Thymus (tissue), 11 donors: ENCODE measurements at regions not wholly inside any gene's neighbourhood (a gene's known extent, or its start where the extent isn't known, plus 50 kb on each side); places are given as distances from the start of the nearest gene placed in this dataset.

Source experiments
- DNase-seq, 9 donors: peaks; one replicate each; pipeline ENCODE4 v3.0.0-alpha.2; 2013; ENCODE audit warnings: low spot score in 9 of 9, low read depth in 6 of 9, missing footprints in 1 of 9
- H3K27ac ChIP-seq, 2 donors: one replicate each; pipeline ENCODE4 v1.5.1; 2013; ENCODE audit warnings: control low read depth in 1 of 2, low read depth in 1 of 2, low read length in 1 of 2, mild to moderate bottlenecking in 1 of 2, moderate library complexity in 1 of 2
- H3K27me3 ChIP-seq, 2 donors: one replicate each; pipeline ENCODE4 v1.5.1; 2013; ENCODE audit warnings: low read length in 1 of 2; ENCODE audit not compliant: control insufficient read depth in 2 of 2, insufficient read depth in 1 of 2
- H3K36me3 ChIP-seq, 2 donors: one replicate each; pipeline ENCODE4 v1.5.1; 2013; ENCODE audit warnings: low read length in 1 of 2, mild to moderate bottlenecking in 1 of 2, moderate library complexity in 1 of 2; ENCODE audit not compliant: control insufficient read depth in 2 of 2, insufficient read depth in 2 of 2
- H3K4me1 ChIP-seq, 2 donors: one replicate each; pipeline ENCODE4 v1.5.1; 2013; ENCODE audit warnings: low read length in 2 of 2; ENCODE audit not compliant: control insufficient read depth in 2 of 2, insufficient read depth in 2 of 2
- H3K4me3 ChIP-seq, 2 donors: one replicate each; pipeline ENCODE4 v1.5.1; 2013; ENCODE audit warnings: low read length in 2 of 2, control low read depth in 1 of 2, mild to moderate bottlenecking in 1 of 2
- H3K9me3 ChIP-seq, 2 donors: one replicate each; pipeline ENCODE4 v1.5.1; 2013; ENCODE audit warnings: low read length in 1 of 2, mild to moderate bottlenecking in 1 of 2; ENCODE audit not compliant: control insufficient read depth in 2 of 2, insufficient read depth in 1 of 2
- WGBS: extraction: QIAGEN DNeasy Blood & Tissue Kit; methylation state at CpG from one replicate; pipeline ENCODE4 v1.1.7; 2013; 5-methylcytosine and 5-hydroxymethylcytosine counted together
- donor health status: healthy.

DNA sequence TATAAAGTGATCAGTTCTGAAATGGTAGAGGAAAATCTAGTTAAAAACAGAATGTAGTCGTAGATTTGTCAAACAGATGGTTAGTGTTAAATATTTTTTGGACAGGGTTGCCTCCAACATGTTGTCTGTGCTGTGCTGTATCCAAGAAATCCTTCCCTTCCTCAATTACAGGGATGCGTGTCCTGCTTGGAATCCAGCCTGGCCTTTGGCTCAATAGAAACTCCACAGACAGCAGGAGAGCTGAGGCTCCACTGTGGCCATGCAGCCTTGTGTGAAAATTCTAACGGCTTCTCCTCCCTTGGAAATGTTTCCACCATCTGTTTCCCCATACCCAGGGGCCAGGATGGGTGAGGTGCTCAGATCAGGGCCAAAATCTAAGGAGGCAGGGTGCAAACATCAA, 67.7 kb upstream of the USP29 start:
- Histone ChIP-seq H3K27me3 (no peaks in the 10 kb centered on the region), H3K9me3 (peaks cover 0 to 7% of the 10 kb centered on the region in 2 donors), H3K27ac (no peak overlapping the region), H3K36me3 (no peaks in the 10 kb centered on the region), H3K4me3 (no peak overlapping the region), H3K4me1 (no peaks in the 10 kb centered on the region)
- DNase-seq, result no peak
- 75% methylated on average over 3 of the region's 3 CpGs for WGBS

DNA sequence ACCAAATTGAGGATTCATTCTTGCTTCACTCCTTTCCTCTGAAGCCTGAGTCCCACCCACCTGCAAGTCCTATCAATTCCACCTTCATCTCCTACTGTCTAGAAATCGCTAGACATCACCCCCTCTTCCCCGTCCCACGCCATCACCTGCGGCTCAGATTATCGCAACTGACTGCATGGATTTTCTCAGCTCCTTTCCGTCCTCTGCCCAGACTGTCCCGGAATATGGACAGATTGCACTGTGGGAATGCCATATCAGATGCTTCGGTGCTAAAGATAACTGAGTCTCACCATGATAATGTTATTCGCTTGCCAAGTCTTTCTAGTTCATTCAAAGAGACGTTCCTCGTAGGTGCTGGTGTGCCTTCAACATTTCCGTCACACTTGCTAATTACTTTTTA, 66.4 kb upstream of the USP29 start:
- Histone ChIP-seq H3K27ac (no peak overlapping the region), H3K27me3 (no peaks in the 10 kb centered on the region), H3K9me3 (peaks cover 0 to 5% of the 10 kb centered on the region in 2 donors), H3K36me3 (no peaks in the 10 kb centered on the region), H3K4me3 (no peak overlapping the region), H3K4me1 (no peaks in the 10 kb centered on the region)
- no peak for DNase-seq
- WGBS, result 94% methylated on average over 12 of the region's 12 CpGs

DNA sequence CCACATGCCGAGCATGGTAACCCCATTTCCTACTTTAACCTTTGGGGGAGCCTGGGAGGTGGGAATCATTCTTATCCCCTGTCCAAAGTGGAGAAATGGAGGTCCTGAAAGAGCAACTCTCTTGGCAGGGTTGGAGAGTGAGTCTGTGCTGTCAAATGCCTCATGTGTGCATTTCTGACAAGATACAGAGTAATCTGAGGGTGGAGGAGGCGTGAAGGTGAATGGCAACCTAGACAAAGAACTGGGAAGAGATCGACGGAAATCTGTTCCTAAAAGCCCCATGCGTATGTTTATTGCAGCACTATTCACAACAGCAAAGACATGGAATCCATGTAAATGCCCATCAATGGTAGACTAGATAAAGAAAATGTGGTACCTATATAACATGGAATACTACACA, 63.8 kb upstream of the USP29 start:
- no peak for DNase-seq
- H3K4me3 ChIP-seq, result no peak overlapping the region
- no peaks in the 10 kb centered on the region for H3K4me1 ChIP-seq
- no peak overlapping the region for H3K27ac ChIP-seq
- peaks cover 0 to 6% of the 10 kb centered on the region in 2 donors for H3K9me3 ChIP-seq
- WGBS, result 96% methylated on average over 5 of the region's 5 CpGs
- no peaks in the 10 kb centered on the region for H3K36me3 ChIP-seq
- H3K27me3 ChIP-seq, result no peaks in the 10 kb centered on the region

GRCh38 chr19:57057036-57057686, 62.6 kb upstream of the USP29 start:
- no peaks in the 10 kb centered on the region for H3K4me1 ChIP-seq
- no peak for DNase-seq
- peaks cover 0 to 6% of the 10 kb centered on the region in 2 donors for H3K9me3 ChIP-seq
- 81% methylated on average over 16 of the region's 16 CpGs for WGBS
- H3K36me3 ChIP-seq, result no peaks in the 10 kb centered on the region
- no peak overlapping the region for H3K4me3 ChIP-seq
- H3K27ac ChIP-seq, result no peak overlapping the region
- H3K27me3 ChIP-seq, result no peaks in the 10 kb centered on the region

DNA sequence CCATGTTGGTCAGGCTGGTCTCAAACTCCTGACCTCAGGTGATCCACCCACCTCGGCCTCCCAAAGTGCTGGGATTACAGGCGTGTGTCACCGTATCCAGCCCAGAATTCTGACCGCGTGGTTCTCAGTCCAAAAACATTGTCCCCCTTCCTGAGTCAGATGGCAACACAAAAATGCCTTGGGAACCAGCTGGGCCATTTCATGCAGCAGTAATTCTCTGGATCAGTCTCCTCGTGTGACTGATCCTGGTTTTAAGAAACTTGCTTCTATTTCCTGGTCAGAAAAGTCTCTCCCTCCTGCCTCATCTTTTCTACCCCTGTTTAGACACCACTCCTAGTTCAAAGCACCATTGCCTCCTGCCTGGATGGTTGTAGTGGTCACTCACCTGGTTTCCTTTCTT, 60.9 kb upstream of the USP29 start:
- Histone ChIP-seq H3K9me3 (peaks cover 0 to 4% of the 10 kb centered on the region in 2 donors), H3K27ac (no peak overlapping the region), H3K4me1 (no peaks in the 10 kb centered on the region), H3K4me3 (no peak overlapping the region), H3K36me3 (no peaks in the 10 kb centered on the region), H3K27me3 (no peaks in the 10 kb centered on the region)
- DNase-seq, result no peak
- 91% methylated on average over 6 of the region's 6 CpGs for WGBS

GRCh38 chr19:57063070-57063469, 56.7 kb upstream of the USP29 start:
- Histone ChIP-seq H3K27me3 (no peaks in the 10 kb centered on the region), H3K9me3 (peaks cover 5% of the 10 kb centered on the region in 2 donors), H3K27ac (no peak overlapping the region), H3K4me1 (no peaks in the 10 kb centered on the region), H3K4me3 (no peak overlapping the region), H3K36me3 (no peaks in the 10 kb centered on the region)
- DNase-seq, result no peak
- 88% methylated on average over 4 of the region's 4 CpGs for WGBS

DNA sequence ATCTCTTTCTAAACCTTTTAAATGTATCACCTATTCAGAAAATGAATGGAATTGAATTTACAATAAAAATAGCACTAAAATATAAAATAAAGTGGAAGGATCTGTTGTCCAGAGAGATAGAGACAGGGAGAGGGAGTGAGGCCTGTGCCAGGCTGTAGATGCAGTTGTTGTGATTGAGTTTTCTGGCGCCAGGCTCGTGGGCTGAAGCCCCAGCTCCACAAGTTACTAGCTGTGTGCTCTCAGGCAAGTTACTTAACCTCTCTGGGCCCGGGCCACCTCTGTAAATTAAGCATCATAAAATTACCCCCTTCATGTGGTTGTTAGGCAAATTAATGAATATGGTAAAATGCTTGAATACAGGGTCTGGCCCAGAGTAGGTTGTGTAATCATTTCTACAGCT, 52.3 kb upstream of the USP29 start:
- Histone ChIP-seq H3K27me3 (no peaks in the 10 kb centered on the region), H3K4me1 (no peaks in the 10 kb centered on the region), H3K9me3 (peaks cover 5 to 10% of the 10 kb centered on the region in 2 donors), H3K4me3 (no peak overlapping the region), H3K36me3 (no peaks in the 10 kb centered on the region), H3K27ac (no peak overlapping the region)
- WGBS, result 92% methylated on average over 3 of the region's 3 CpGs
- DNase-seq, result no peak

GRCh38 chr19:57068311-57068710, 51.5 kb upstream of the USP29 start:
- Histone ChIP-seq H3K36me3 (no peaks in the 10 kb centered on the region), H3K4me3 (no peak overlapping the region), H3K9me3 (peaks cover 5 to 10% of the 10 kb centered on the region in 2 donors), H3K27ac (no peak overlapping the region), H3K27me3 (no peaks in the 10 kb centered on the region), H3K4me1 (no peaks in the 10 kb centered on the region)
- DNase-seq, result no peak
- WGBS, result 92% methylated on average over 12 of the region's 12 CpGs

GRCh38 chr19:57068921-57069697, 50.7 kb upstream of the USP29 start:
- peaks cover 5 to 10% of the 10 kb centered on the region in 2 donors for H3K9me3 ChIP-seq

More at GRCh38 chr19:57068921-57069697, 50.7 kb upstream of the USP29 start:
- Histone ChIP-seq H3K27me3 (no peaks in the 10 kb centered on the region), H3K4me1 (no peaks in the 10 kb centered on the region), H3K36me3 (no peaks in the 10 kb centered on the region), H3K4me3 (no peak overlapping the region), H3K27ac (no peak overlapping the region)
- 44% methylated on average over 24 of the region's 24 CpGs for WGBS
- DNase-seq, result no peak
